ENCODE measurements at regions not wholly inside any gene's neighbourhood (a gene's known extent, or its start where the extent isn't known, plus 50 kb on each side); places are given as distances from the start of the nearest gene placed in this dataset.

GRCh38 chrX:39189431-39189830 is 388.2 kb downstream of the MID1IP1 start:
- DNase-seq, result no peak

GRCh38 chrX:39194673-39195072 is 393.4 kb downstream of the MID1IP1 start:
- DNase-seq, result no peak

GRCh38 chrX:39195156-39195555 is 393.9 kb downstream of the MID1IP1 start:
- DNase-seq, result no peak

DNA sequence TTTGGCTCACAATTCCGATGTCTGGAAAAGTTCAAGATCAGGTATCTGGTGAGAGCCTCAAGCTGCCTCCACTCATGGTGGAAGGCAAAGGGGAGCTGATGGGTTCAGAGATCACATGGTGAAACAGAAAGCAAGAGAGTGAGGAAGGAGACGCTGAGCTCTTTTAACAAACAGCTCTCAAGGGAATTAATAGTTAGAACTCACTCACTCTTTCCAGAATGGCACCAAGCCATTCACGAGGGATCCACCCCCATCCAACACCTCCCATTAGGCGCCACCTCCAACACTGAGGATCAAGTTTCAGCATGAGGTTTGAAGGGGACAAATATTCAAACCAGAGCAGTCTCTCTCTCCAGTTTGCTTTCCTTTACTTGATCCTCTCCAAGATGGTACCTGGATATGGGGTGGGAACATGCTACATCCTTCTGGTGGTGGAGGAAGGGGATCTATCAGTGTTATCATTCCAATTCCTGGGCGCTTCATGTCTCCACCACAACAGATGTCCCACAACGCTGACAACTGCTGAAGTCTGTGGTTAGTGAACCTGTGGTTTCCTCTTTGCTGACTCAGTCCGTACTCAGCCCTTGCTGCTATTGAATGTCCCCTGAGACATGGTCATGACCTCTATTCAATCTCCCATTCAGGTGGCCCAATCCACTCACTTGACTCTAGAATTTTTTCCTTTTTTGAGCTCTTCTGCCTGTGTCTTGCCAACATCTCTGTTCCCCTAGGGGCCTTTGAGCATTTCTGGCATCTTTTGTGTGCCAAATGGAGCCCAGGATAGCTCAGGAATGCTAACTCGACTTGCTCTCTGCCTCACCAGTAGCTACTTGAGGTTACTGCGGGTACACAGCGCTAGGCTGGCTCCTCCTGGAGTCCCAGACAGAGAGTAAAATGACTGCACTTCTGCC is 395.2 kb downstream of the MID1IP1 start:
- DNase-seq, result peak; percentile 89

DNA sequence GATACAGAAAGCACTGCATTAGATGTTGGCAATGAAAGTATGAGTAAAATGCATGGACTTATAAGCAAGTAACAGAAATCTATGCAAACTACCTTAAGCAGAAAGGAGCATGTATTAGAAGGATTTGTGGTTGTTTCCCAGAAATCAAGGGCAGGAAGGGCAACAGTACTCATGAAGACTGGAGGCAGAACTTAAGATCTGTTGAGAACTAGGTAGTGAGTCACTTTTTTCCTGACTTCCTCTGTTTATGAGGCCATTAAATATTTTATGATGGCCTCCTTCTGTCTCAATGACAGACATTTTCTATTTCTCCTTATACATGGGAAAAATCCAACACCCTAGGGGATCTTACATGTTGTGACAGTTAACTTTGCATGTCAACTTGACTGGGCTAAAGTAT is 398.2 kb downstream of the MID1IP1 start:
- no peak for DNase-seq

DNA sequence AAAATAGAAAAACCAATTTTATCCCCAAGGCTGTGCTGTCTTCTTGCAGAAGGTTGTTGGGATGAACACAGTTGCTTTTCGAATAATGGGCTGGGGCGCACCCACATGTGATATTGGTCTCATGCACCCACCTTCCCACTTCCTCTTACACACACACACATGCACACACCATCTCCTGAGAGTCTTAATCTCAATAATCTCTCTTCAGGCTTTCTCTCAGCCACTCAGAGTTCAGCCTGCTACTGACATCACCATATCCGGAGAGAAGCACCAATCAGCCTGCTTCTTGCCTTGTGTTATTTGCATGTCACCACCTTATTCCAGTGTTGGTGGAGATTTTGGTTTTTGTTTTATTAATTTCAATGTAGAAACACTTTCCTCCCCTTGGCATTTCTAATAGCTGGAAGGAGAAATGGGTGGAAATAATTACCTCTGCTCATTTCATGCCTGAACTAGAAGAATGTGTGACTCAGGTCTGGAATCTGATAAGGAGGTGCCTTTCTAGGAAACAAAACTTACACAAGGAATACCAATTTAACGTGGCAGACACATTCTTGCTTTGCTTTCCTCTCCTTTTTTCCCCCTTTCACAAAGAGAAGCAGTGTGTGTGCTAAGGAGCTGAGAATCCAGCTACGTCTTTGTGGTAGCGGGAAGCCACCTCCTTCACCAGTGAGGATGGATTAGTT is 400.2 kb downstream of the MID1IP1 start:
- peak; percentile 10 for DNase-seq

DNA sequence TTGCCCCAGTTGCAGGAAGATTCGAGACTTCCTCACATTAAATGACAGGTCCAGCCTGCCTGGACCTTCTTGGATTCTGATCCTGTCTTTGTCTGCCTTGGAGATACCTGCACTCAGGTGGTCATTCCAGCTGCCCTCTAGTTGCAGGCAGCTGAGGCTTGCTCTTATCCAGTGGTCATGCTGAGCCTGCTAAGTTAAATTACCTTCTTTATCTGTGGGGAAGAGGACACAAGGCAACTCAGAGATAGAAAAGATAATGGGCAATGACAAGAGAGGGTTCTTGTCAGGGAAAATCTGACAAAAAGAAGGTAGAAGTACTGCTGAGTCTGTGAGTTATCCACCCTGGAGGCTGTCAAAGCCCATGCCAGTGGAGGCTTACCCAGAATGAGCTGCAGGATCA is 401.4 kb downstream of the MID1IP1 start:
- no peak for DNase-seq

- no peak for DNase-seq
These were observed 402.2 kb downstream of the MID1IP1 start for GRCh38 chrX:39203427-39203826.

- no peak for DNase-seq
These were observed 403.1 kb downstream of the MID1IP1 start for GRCh38 chrX:39204353-39204752.

GRCh38 chrX:39204945-39205344 is 403.7 kb downstream of the MID1IP1 start:
- DNase-seq, result no peak

- DNase-seq, result no peak
These were observed 404.2 kb downstream of the MID1IP1 start for GRCh38 chrX:39205467-39205866.

DNA sequence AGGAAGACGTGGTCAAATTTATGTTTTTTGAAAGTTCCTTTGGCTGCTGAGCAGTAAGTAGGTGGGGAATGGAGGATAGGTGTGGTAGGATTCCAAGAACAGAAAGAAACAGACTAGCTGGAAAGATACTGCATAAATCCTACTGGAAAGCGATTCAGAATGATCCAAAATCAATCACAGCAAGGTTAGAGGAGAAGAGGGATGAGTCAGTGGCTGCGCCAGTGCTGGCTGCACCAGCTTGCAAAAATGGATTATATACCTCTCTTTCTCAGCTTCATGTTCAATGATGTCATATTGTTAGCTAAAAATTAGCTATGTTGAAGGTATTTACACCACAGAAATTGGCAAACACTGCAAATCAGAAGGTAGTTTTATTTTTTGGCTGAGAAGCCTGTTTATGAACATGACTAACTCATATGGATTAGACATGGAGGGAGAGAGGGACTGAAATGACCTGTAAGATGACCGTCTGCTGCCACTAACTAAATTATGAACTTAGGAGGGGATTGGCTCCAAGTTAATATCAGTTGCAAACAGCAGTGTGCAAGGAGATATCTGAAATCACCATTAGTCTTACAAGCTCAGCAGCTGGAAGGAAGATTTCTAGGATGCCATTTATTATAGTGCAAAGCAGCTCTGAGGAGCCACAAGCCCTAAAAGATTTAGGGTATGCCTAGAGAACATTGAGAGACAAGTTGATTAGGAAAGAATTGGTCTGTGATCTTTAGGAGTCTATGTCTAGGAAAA is 405.3 kb downstream of the MID1IP1 start:
- DNase-seq, result no peak

GRCh38 chrX:39211501-39211900 is 410.2 kb downstream of the MID1IP1 start:
- DNase-seq, result no peak

DNA sequence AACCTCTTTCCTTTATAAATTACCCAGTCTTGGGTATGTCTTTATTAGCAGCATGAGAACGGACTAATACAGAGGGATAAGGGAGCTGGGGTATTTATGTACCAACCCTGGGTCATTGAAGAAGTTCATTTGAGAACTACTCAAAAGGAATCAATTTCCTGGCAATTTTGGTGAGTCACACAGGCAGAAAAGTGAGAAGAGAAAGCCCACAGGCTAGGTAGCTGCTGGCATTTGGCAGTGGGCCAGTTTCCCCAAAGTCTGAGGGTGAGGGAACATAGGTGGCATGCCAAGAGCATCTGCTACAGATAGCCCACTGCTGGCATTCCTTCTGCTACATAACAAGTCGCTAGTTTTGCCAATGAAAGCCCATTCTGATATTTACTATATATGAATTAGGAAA is 411.2 kb downstream of the MID1IP1 start:
- no peak for DNase-seq

GRCh38 chrX:39214387-39215126 is 413.3 kb downstream of the MID1IP1 start:
- no peak for DNase-seq

DNA sequence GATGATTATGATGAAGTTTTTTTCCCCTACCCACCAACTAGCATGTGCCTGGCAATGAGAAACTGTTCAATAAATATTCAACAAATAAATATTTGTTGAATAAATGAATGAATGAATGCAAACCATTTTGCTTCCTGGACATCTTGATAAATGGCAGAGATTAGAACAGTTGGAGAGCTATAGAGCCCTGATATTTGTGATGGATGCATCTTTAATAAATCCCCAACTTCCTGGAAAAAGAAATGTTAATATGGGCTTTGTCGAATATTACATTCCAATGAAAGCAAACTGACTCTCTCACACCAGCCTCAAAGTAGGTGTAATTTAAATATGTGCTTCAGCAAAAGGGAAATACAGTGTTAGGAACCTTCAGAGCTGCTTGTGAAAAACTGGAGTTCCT is 419.7 kb downstream of the MID1IP1 start:
- no peak for DNase-seq

GRCh38 chrX:39222346-39223113 is 421.3 kb downstream of the MID1IP1 start:
- no peak for DNase-seq

- DNase-seq, result no peak
These were observed 425.0 kb downstream of the MID1IP1 start for GRCh38 chrX:39226251-39226650.

DNA sequence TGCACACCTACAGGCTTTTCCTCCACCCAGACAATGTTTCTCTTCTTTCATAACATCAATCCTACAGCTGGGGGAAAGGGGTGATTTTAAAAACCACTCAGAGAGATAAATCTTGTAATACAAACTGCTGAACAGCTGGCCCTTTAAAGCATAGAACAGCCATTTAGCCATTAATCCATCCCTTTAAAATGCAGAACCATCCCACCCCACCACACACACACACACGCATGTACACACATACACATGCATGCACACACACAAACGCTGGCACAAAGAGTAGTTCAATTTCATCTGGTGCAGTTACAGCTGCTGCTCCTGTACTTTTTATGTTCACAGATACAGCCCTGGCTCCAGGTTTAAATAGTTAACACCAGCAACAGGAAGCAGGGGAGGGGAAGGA is 426.1 kb downstream of the MID1IP1 start:
- DNase-seq, result no peak

GRCh38 chrX:39238006-39238405 is 436.7 kb downstream of the MID1IP1 start:
- no peak for DNase-seq

GRCh38 chrX:39242187-39242586 is 440.9 kb downstream of the MID1IP1 start:
- DNase-seq, result no peak

DNA sequence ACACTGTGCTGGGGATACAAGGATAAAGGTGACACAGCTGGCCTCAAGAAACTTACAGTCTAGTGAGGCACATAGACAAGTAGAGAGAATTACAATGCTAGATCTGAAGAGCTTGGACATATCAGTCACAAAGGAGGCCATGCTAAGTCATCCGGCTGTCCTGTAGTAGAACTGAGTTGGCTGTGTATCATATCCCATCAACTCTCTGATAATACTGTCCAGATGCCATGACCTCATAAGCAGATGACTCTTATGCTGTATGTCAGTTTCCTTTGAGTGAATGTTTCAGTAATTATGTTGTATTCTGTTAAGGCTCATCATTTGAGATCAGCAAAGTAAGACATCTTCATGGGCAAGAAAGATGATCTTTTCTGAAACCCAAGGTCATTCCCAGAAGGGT is 442.9 kb downstream of the MID1IP1 start:
- DNase-seq, result no peak
